ENCODE measurements at regions not wholly inside any gene's neighbourhood (a gene's known extent, or its start where the extent isn't known, plus 50 kb on each side); places are given as distances from the start of the nearest gene placed in this dataset.

- TF ChIP-seq POLR2A (IDR thresholded peaks at IDR 0.05; ENCODE audit: low read length): no peak
- no peak for TF ChIP-seq SREBF2 (IDR thresholded peaks at IDR 0.05)
- no peak for TF ChIP-seq HDAC2 (IDR thresholded peaks at IDR 0.05)
- TF ChIP-seq CTCF (IDR thresholded peaks at IDR 0.05): no peak
- TF ChIP-seq SMC3 (IDR thresholded peaks at IDR 0.05): no peak
- no peak for TF ChIP-seq PBX3 (IDR thresholded peaks at IDR 0.05)
These were observed 134.9 kb downstream of the MATN1 start for GRCh38 chr1:30588311-30589073.
